SH-SY5Y (cell line): ENCODE measurements at regions not wholly inside any gene's neighbourhood (a gene's known extent, or its start where the extent isn't known, plus 50 kb on each side); places are given as distances from the start of the nearest gene placed in this dataset.

ENCODE experiments used
- GATA2 ChIP-seq: IDR thresholded peaks from 2 replicates; pipeline ENCODE4 v1.6.1; 2011; ENCODE audit warnings: mild to moderate bottlenecking, low read depth, low read length
- GATA3 ChIP-seq: IDR thresholded peaks from 2 replicates; pipeline ENCODE4 v1.6.1; 2011; ENCODE audit warnings: low read depth, mild to moderate bottlenecking, low read length, moderate library complexity

- TF ChIP-seq GATA3 (no peak), GATA2 (no peak)
Measured at GRCh38 chr10:124257781-124258180, 160.9 kb downstream of the OAT start.
